HEK293 (cell line): ENCODE measurements at regions not wholly inside any gene's neighbourhood (a gene's known extent, or its start where the extent isn't known, plus 50 kb on each side); places are given as distances from the start of the nearest gene placed in this dataset.

Experiments used
- HOXA7 ChIP-seq: sonication (generic); formaldehyde crosslinking; IDR thresholded peaks from 2 replicates; pipeline ENCODE4 v1.8.1; 2022; ENCODE audit warnings: missing genetic modification reagents, borderline replicate concordance
- KLF9 ChIP-seq: fragments of 450-650 bp; formaldehyde crosslinking; IDR thresholded peaks from 2 replicates; pipeline ENCODE4 v1.5.1; 2016; ENCODE audit warnings: missing biosample characterization, missing genetic modification characterization, low read depth
- OSR2 ChIP-seq: fragments of 450-650 bp; formaldehyde crosslinking; IDR thresholded peaks from 2 replicates; pipeline ENCODE4 v1.5.1; 2016; ENCODE audit warnings: missing biosample characterization, missing genetic modification characterization
- ZBTB7A ChIP-seq: fragments of 450-650 bp; formaldehyde crosslinking; IDR thresholded peaks from 2 replicates; pipeline ENCODE4 v1.5.1; 2016; ENCODE audit warnings: low read depth, missing biosample characterization, missing genetic modification characterization
- ZNF335 ChIP-seq: fragments of 450-650 bp; formaldehyde crosslinking; conservative IDR thresholded peaks from 2 replicates; pipeline ENCODE4 v1.5.1; 2016; ENCODE audit warnings: missing biosample characterization, missing genetic modification characterization
- ZNF510 ChIP-seq: fragments of 450-650 bp; formaldehyde crosslinking; IDR thresholded peaks from 2 replicates; pipeline ENCODE4 v1.5.1; 2018; ENCODE audit warnings: mild to moderate bottlenecking, missing genetic modification characterization, missing biosample characterization; ENCODE audit not compliant: insufficient replicate concordance
- ZNF558 ChIP-seq: fragments of 450-650 bp; formaldehyde crosslinking; IDR thresholded peaks from 2 replicates; pipeline ENCODE4 v1.5.1; 2016; ENCODE audit warnings: missing biosample characterization, missing genetic modification characterization
- ZNF701 ChIP-seq: fragments of 450-650 bp; formaldehyde crosslinking; IDR thresholded peaks from 2 replicates; pipeline ENCODE4 v1.5.1; 2016; ENCODE audit warnings: missing biosample characterization, missing genetic modification characterization
- ZNF76 ChIP-seq: fragments of 450-650 bp; formaldehyde crosslinking; IDR thresholded peaks from 2 replicates; pipeline ENCODE4; 2016; ENCODE audit warnings: low read depth, missing biosample characterization, missing genetic modification characterization, borderline replicate concordance
- ZSCAN18 ChIP-seq: fragments of 450-650 bp; formaldehyde crosslinking; IDR thresholded peaks from 2 replicates; pipeline ENCODE4 v1.5.1; 2016; ENCODE audit warnings: missing biosample characterization, missing genetic modification characterization
- ZSCAN23 ChIP-seq: fragments of 450-650 bp; formaldehyde crosslinking; IDR thresholded peaks from 2 replicates; pipeline ENCODE4 v1.5.1; 2016; ENCODE audit warnings: missing biosample characterization, missing genetic modification characterization
- TF ChIP-seq, protein P1 (sequence below): fragments of 450-650 bp; formaldehyde crosslinking; IDR thresholded peaks from 2 replicates; pipeline ENCODE4 v1.5.1; 2016; ENCODE audit warnings: missing biosample characterization, missing genetic modification characterization, borderline replicate concordance
- TF ChIP-seq, protein P2 (sequence below): fragments of 450-650 bp; formaldehyde crosslinking; IDR thresholded peaks from 2 replicates; pipeline ENCODE4 v1.5.1; 2016; ENCODE audit warnings: missing biosample characterization, missing genetic modification characterization
- TF ChIP-seq, protein P3 (sequence below): fragments of 450-650 bp; formaldehyde crosslinking; IDR thresholded peaks from 2 replicates; pipeline ENCODE4 v1.5.1; 2016; ENCODE audit warnings: missing biosample characterization, missing genetic modification characterization

DNA sequence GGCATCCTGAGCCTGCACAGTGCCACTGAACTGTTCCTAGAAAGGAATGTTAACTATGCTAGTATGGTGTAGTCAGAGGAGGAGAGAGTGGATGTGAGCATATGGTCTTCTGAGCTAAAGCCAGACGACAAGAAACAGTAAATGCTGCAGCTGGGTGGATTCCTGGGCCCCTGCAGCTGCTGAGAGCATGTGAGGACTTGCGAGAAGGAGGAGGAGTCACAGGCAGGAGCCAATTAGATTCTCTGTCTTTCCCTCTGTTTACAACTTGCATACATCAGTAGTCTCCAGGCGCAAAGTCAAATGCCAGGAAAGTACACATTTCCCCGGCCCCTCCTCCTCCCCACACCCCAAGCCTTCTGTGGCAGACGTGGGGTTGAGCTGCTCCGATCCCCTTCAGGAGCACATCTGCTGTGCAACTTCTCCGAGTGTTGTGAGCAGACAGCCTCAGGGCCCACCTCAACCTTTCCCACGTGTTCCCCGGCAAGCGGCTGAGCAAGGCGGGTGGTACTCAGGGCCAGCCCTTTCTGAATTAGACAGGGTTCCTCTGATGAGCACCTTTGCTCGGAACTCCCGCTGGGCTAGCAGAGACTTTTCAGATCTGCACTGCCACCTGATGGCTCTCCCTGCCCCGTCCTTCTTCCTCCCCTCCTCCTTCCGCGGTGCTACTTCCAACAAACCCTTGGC, 108.7 kb upstream of the ATP6AP2 start:
- TF ChIP-seq, protein P1, sequence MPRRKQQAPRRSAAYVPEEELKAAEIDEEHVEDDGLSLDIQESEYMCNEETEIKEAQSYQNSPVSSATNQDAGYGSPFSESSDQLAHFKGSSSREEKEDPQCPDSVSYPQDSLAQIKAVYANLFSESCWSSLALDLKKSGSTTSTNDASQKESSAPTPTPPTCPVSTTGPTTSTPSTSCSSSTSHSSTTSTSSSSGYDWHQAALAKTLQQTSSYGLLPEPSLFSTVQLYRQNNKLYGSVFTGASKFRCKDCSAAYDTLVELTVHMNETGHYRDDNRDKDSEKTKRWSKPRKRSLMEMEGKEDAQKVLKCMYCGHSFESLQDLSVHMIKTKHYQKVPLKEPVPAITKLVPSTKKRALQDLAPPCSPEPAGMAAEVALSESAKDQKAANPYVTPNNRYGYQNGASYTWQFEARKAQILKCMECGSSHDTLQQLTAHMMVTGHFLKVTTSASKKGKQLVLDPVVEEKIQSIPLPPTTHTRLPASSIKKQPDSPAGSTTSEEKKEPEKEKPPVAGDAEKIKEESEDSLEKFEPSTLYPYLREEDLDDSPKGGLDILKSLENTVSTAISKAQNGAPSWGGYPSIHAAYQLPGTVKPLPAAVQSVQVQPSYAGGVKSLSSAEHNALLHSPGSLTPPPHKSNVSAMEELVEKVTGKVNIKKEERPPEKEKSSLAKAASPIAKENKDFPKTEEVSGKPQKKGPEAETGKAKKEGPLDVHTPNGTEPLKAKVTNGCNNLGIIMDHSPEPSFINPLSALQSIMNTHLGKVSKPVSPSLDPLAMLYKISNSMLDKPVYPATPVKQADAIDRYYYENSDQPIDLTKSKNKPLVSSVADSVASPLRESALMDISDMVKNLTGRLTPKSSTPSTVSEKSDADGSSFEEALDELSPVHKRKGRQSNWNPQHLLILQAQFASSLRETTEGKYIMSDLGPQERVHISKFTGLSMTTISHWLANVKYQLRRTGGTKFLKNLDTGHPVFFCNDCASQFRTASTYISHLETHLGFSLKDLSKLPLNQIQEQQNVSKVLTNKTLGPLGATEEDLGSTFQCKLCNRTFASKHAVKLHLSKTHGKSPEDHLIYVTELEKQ = no peak
- TF ChIP-seq, protein P2, sequence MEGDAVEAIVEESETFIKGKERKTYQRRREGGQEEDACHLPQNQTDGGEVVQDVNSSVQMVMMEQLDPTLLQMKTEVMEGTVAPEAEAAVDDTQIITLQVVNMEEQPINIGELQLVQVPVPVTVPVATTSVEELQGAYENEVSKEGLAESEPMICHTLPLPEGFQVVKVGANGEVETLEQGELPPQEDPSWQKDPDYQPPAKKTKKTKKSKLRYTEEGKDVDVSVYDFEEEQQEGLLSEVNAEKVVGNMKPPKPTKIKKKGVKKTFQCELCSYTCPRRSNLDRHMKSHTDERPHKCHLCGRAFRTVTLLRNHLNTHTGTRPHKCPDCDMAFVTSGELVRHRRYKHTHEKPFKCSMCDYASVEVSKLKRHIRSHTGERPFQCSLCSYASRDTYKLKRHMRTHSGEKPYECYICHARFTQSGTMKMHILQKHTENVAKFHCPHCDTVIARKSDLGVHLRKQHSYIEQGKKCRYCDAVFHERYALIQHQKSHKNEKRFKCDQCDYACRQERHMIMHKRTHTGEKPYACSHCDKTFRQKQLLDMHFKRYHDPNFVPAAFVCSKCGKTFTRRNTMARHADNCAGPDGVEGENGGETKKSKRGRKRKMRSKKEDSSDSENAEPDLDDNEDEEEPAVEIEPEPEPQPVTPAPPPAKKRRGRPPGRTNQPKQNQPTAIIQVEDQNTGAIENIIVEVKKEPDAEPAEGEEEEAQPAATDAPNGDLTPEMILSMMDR (tag by site-specific recombination) = peak; percentile 62
- TF ChIP-seq ZNF510 (tag by site-specific recombination) (no peak), HOXA7 (no peak), ZNF701 (tag by site-specific recombination) (no peak), ZBTB7A (no peak), OSR2 (tag by site-specific recombination) (no peak), ZNF558 (no peak), KLF9 (tag by site-specific recombination) (no peak), ZNF76 (tag by site-specific recombination) (no peak), ZSCAN18 (tag by site-specific recombination) (no peak), ZNF335 (no peak), ZSCAN23 (tag by site-specific recombination) (no peak)
- TF ChIP-seq, protein P3, sequence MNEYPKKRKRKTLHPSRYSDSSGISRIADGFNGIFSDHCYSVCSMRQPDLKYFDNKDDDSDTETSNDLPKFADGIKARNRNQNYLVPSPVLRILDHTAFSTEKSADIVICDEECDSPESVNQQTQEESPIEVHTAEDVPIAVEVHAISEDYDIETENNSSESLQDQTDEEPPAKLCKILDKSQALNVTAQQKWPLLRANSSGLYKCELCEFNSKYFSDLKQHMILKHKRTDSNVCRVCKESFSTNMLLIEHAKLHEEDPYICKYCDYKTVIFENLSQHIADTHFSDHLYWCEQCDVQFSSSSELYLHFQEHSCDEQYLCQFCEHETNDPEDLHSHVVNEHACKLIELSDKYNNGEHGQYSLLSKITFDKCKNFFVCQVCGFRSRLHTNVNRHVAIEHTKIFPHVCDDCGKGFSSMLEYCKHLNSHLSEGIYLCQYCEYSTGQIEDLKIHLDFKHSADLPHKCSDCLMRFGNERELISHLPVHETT (tag by site-specific recombination) = no peak
